Inflammatory macrophage treated with lipopolysaccharide for 1 hour (primary cell): ENCODE measurements at regions not wholly inside any gene's neighbourhood (a gene's known extent, or its start where the extent isn't known, plus 50 kb on each side); places are given as distances from the start of the nearest gene placed in this dataset.

Source experiments
- DNase-seq, 2 donors: peaks; one replicate each; pipeline ENCODE4 v3.0.0-alpha.2; 2020 to 2022

GRCh38 chr14:76974365-76974764, 54.1 kb downstream of the IRF2BPL start:
- no peak for DNase-seq

GRCh38 chr14:76971549-76971948, 57.0 kb downstream of the IRF2BPL start:
- DNase-seq: no peak

- DNase-seq: no peak
These were observed 59.9 kb downstream of the IRF2BPL start for GRCh38 chr14:76968621-76969063.

- DNase-seq: no peak
These were observed 60.7 kb downstream of the IRF2BPL start for GRCh38 chr14:76967788-76968187.

GRCh38 chr14:76965232-76965631, 63.3 kb downstream of the IRF2BPL start:
- DNase-seq: no peak

- no peak for DNase-seq
These were observed 63.8 kb downstream of the IRF2BPL start for GRCh38 chr14:76964695-76965094.

- no peak for DNase-seq
These were observed 65.1 kb downstream of the IRF2BPL start for GRCh38 chr14:76963372-76963771.

- DNase-seq: no peak
These were observed 66.2 kb downstream of the IRF2BPL start for GRCh38 chr14:76962303-76962660.

- DNase-seq: peak; percentile 99 to 100
These were observed 66.7 kb downstream of the IRF2BPL start for GRCh38 chr14:76961631-76962302.

- peak; percentile 74 to 83 for DNase-seq
These were observed 69.4 kb downstream of the IRF2BPL start for GRCh38 chr14:76958980-76959710.

- no peak for DNase-seq
These were observed 70.2 kb downstream of the IRF2BPL start for GRCh38 chr14:76958020-76958979.

GRCh38 chr14:76957224-76957891, 71.2 kb downstream of the IRF2BPL start:
- DNase-seq: no peak

- DNase-seq: peak; percentile 87 to 93
These were observed 72.0 kb downstream of the IRF2BPL start for GRCh38 chr14:76956316-76957090.

- peak; percentile 90 to 96 for DNase-seq
These were observed 72.8 kb downstream of the IRF2BPL start for GRCh38 chr14:76955575-76956315.

- no peak for DNase-seq
These were observed 73.9 kb downstream of the IRF2BPL start for GRCh38 chr14:76954394-76955190.

GRCh38 chr14:76953311-76953945, 75.1 kb downstream of the IRF2BPL start:
- peak; percentile 72 to 81 for DNase-seq

GRCh38 chr14:76951166-76951565, 77.3 kb downstream of the IRF2BPL start:
- DNase-seq: no peak

- DNase-seq: no peak
These were observed 78.2 kb downstream of the IRF2BPL start for GRCh38 chr14:76950055-76951020.

- no peak for DNase-seq
These were observed 79.5 kb downstream of the IRF2BPL start for GRCh38 chr14:76948976-76949375.
